Cardiac fibroblast (primary cell): ENCODE measurements at regions not wholly inside any gene's neighbourhood (a gene's known extent, or its start where the extent isn't known, plus 50 kb on each side); places are given as distances from the start of the nearest gene placed in this dataset.

Experiments used
- DNase-seq, 2 donors: peaks; one replicate each; pipeline versions ENCODE4 v3.0.0 to v3.0.0-alpha.2; 2010; ENCODE audit warnings: low read depth in 2 of 2
- H3K4me3 ChIP-seq, 2 donors: replicated peaks in 1 of 2; 1 replicate in 1 of 2; 2 replicates in 1 of 2; pipeline ENCODE4 v1.5.1; 2011; ENCODE audit warnings: low read depth in 2 of 2, low read length in 2 of 2, mild to moderate bottlenecking in 2 of 2, moderate library complexity in 1 of 2
- CTCF ChIP-seq: IDR thresholded peaks from one replicate; pipeline ENCODE4 v1.5.1; 2011; ENCODE audit warnings: low read depth, mild to moderate bottlenecking, low read length, inconsistent platforms

- no peak for TF ChIP-seq CTCF
- DNase-seq, result peak in 1 of 2 donors; percentile 26
- no peak overlapping the region for H3K4me3 ChIP-seq
Observed at GRCh38 chr2:217267758-217268157, 407.9 kb upstream of the TNP1 start.

- DNase-seq, result no peak
- H3K4me3 ChIP-seq, result no peak overlapping the region
- no peak for TF ChIP-seq CTCF
Observed at GRCh38 chr2:217263756-217264155, 403.9 kb upstream of the TNP1 start.

GRCh38 chr2:217262911-217263310, 403.0 kb upstream of the TNP1 start:
- no peak overlapping the region for H3K4me3 ChIP-seq
- no peak for TF ChIP-seq CTCF
- DNase-seq, result no peak

GRCh38 chr2:217261452-217261851, 401.6 kb upstream of the TNP1 start:
- DNase-seq, result peak; percentile 54 to 61
- no peak overlapping the region for H3K4me3 ChIP-seq
- TF ChIP-seq CTCF, result no peak

- no peak for DNase-seq
- no peak for TF ChIP-seq CTCF
- H3K4me3 ChIP-seq, result no peak overlapping the region
Observed at GRCh38 chr2:217260441-217261115, 400.7 kb upstream of the TNP1 start.

GRCh38 chr2:217258170-217258569, 398.3 kb upstream of the TNP1 start:
- H3K4me3 ChIP-seq, result no peak overlapping the region
- TF ChIP-seq CTCF, result no peak
- no peak for DNase-seq

- TF ChIP-seq CTCF, result no peak
- no peak for DNase-seq
- H3K4me3 ChIP-seq, result no peak overlapping the region
Observed at GRCh38 chr2:217256251-217256650, 396.4 kb upstream of the TNP1 start.
